ENCODE measurements at regions not wholly inside any gene's neighbourhood (a gene's known extent, or its start where the extent isn't known, plus 50 kb on each side); places are given as distances from the start of the nearest gene placed in this dataset.

DNA sequence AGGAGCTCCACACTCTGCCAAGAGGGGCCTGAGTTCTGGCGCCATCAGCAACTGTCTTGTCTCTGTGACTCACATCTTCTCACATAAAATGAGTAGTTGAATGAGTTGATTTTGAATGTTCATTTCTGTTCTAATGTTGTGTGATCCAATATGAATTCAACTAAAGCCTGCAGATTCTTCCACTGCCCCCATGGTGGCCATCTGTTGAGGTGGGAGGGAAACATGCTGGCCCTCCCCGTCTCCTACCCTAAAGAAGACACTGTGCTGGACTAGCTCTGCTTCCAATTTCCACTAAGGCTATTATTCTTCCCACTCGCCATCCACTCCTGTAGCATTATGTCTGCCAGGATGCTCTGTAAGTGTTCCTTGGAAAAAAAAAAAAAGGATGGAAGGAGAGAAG, 555.6 kb upstream of the LARGE1 start:
- TF ChIP-seq, protein P1, sequence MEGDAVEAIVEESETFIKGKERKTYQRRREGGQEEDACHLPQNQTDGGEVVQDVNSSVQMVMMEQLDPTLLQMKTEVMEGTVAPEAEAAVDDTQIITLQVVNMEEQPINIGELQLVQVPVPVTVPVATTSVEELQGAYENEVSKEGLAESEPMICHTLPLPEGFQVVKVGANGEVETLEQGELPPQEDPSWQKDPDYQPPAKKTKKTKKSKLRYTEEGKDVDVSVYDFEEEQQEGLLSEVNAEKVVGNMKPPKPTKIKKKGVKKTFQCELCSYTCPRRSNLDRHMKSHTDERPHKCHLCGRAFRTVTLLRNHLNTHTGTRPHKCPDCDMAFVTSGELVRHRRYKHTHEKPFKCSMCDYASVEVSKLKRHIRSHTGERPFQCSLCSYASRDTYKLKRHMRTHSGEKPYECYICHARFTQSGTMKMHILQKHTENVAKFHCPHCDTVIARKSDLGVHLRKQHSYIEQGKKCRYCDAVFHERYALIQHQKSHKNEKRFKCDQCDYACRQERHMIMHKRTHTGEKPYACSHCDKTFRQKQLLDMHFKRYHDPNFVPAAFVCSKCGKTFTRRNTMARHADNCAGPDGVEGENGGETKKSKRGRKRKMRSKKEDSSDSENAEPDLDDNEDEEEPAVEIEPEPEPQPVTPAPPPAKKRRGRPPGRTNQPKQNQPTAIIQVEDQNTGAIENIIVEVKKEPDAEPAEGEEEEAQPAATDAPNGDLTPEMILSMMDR (IDR thresholded peaks at IDR 0.05), result no peak
- no peak for TF ChIP-seq EP300 (IDR thresholded peaks at IDR 0.05)
